ENCODE measurements at regions not wholly inside any gene's neighbourhood (a gene's known extent, or its start where the extent isn't known, plus 50 kb on each side); places are given as distances from the start of the nearest gene placed in this dataset.

DNA sequence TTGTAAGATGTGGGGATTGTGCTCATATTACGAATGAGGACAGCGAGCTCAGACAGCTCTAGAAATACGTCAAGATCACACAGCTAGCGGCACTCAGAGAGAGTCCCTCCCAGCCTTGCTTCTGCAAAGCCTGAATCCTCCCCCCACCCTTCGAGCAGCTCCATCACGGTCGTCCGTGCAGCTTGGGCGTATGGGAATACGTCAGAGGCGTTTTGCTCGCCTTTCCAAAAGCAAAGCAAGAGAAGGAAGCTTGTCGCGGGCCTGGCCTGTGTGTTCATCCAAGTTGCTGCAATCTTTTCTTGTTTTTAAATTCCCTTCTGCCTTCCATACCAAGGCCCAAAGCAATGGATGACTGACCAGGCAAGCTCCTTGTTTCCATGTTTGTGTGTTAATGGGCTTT lies 125.5 kb upstream of the IRF2BP2 start:
- no peak for DNase-seq (ENCODE audit: low read depth in 1 of 2, low spot score in 1 of 2)
- H3K27ac ChIP-seq (replicated peaks) = no peak overlapping the region
- H3K4me3 ChIP-seq (replicated peaks; ENCODE audit: insufficient read depth, low read length) = no peak overlapping the region
- no peaks in the 10 kb centered on the region for H3K27me3 ChIP-seq (ENCODE audit: insufficient read depth, poor library complexity, severe bottlenecking)
- TF ChIP-seq CTCF (IDR thresholded peaks at IDR 0.05; ENCODE audit: insufficient read depth, low read length) = no peak
- no peak for TF ChIP-seq SPI1 (IDR thresholded peaks at IDR 0.05; ENCODE audit: borderline replicate concordance, low read depth)
- no peak for TF ChIP-seq REST (IDR thresholded peaks at IDR 0.05; ENCODE audit: insufficient replicate concordance, low read depth)
- no peak for TF ChIP-seq GABPA (IDR thresholded peaks at IDR 0.05; ENCODE audit: low read depth)
- TF ChIP-seq POLR2AphosphoS5 (IDR thresholded peaks at IDR 0.05; ENCODE audit: low read depth) = no peak

- no peak for DNase-seq (ENCODE audit: low read depth in 1 of 2, low spot score in 1 of 2)
- Histone ChIP-seq H3K4me3 (replicated peaks; ENCODE audit: insufficient read depth, low read length) (no peak overlapping the region), H3K27ac (replicated peaks) (no peak overlapping the region), H3K27me3 (ENCODE audit: insufficient read depth, poor library complexity, severe bottlenecking) (no peaks in the 10 kb centered on the region)
- TF ChIP-seq REST (IDR thresholded peaks at IDR 0.05; ENCODE audit: insufficient replicate concordance, low read depth) (no peak), POLR2AphosphoS5 (IDR thresholded peaks at IDR 0.05; ENCODE audit: low read depth) (no peak), CTCF (IDR thresholded peaks at IDR 0.05; ENCODE audit: insufficient read depth, low read length) (no peak), GABPA (IDR thresholded peaks at IDR 0.05; ENCODE audit: low read depth) (no peak), SPI1 (IDR thresholded peaks at IDR 0.05; ENCODE audit: borderline replicate concordance, low read depth) (no peak)
Measured at GRCh38 chr1:234734869-234735268, 124.9 kb upstream of the IRF2BP2 start.

- Histone ChIP-seq H3K4me3 (replicated peaks; ENCODE audit: insufficient read depth, low read length) (no peak overlapping the region), H3K27me3 (ENCODE audit: insufficient read depth, poor library complexity, severe bottlenecking) (no peaks in the 10 kb centered on the region), H3K27ac (replicated peaks) (no peak overlapping the region)
- no peak for DNase-seq (ENCODE audit: low read depth in 1 of 2, low spot score in 1 of 2)
- TF ChIP-seq CTCF (IDR thresholded peaks at IDR 0.05; ENCODE audit: insufficient read depth, low read length) = no peak
- TF ChIP-seq SPI1 (IDR thresholded peaks at IDR 0.05; ENCODE audit: borderline replicate concordance, low read depth) = no peak
- TF ChIP-seq REST (IDR thresholded peaks at IDR 0.05; ENCODE audit: insufficient replicate concordance, low read depth) = no peak
- TF ChIP-seq POLR2AphosphoS5 (IDR thresholded peaks at IDR 0.05; ENCODE audit: low read depth) = no peak
- no peak for TF ChIP-seq GABPA (IDR thresholded peaks at IDR 0.05; ENCODE audit: low read depth)
Measured at GRCh38 chr1:234734412-234734835, 124.4 kb upstream of the IRF2BP2 start.

Measured in HL-60 (cell line).